HCT116 (cell line): ENCODE measurements at regions not wholly inside any gene's neighbourhood (a gene's known extent, or its start where the extent isn't known, plus 50 kb on each side); places are given as distances from the start of the nearest gene placed in this dataset.
"Not testable (repeated sequence)": the region's sequence is repeated elsewhere in the genome, so short reads cannot be mapped to it uniquely, and the experiment has no call there.

Experiments used
- ATAC-seq: fragments of 200-7000 bp; cut with Tn5 transposase; 2 replicates; pipeline ENCODE4 v1.9.1; 2020; ENCODE audit warnings: mild to moderate bottlenecking, moderate library complexity
- BruUV-seq: library from RNA; stranded (reverse); fragments of 400-500 nt; replicated peaks from 2 replicates; lab custom pipeline; 2021; lab: Mats Ljungman, UMichigan
- CTCF ChIA-PET: fragments of 300-600 bp; sonication (Branson Sonifier 250); formaldehyde crosslinking; loops from one replicate; lab custom pipeline; 2021; ENCODE audit warnings: antibody characterized with exemption; lab: Charles Lee
- POLR2A ChIA-PET: fragments of 300-600, 350-600 bp; sonication (Branson Sonifier 250); formaldehyde crosslinking; loops from one replicate; lab custom pipeline; 2021; ENCODE audit warnings: antibody characterized with exemption; lab: Charles Lee
- RAD21 ChIA-PET, 2 experiments: fragments of 300-600 bp; sonication (Branson Sonifier 250); formaldehyde crosslinking; loops; one replicate each; lab custom pipeline; 2023; ENCODE audit warnings: low total read pairs in 2 of 2; ENCODE audit not compliant: uncharacterized antibody in 2 of 2, unreplicated experiment in 2 of 2, low non-redundant PET in 1 of 2; lab: Charles Lee
- DNase-seq: peaks from one replicate; pipeline ENCODE4 v3.0.0-alpha.2; 2010; ENCODE audit warnings: low read depth, low spot score
- H2AFZ ChIP-seq: fragments of 200-600 bp; shearing (Covaris generic), sonication (generic); 2 replicates; pipeline ENCODE4 v1.6.1; 2017; ENCODE audit warnings: low read depth, mixed run types, mixed read lengths, antibody characterized with exemption, low read length; ENCODE audit not compliant: poor library complexity, severe bottlenecking
- H3K27ac ChIP-seq: 2 replicates; pipeline ENCODE4 v1.5.1; 2012; ENCODE audit warnings: low read depth, low read length
- H3K27me3 ChIP-seq: fragments of 200-600 bp; sonication (generic); 2 replicates; pipeline ENCODE4 v1.6.1; 2016; ENCODE audit warnings: mixed run types, low read length, mixed read lengths; ENCODE audit not compliant: insufficient read depth
- H3K36me3 ChIP-seq, 2 experiments: fragments of 200-500 bp in 1 of 2; fragments of 200-600 bp in 1 of 2; sonication (Bioruptor generic) in 1 of 2; sonication (generic) in 1 of 2; 2 replicates each; pipeline versions ENCODE4 v1.5.1 to v1.6.1; 2014 to 2016; ENCODE audit warnings: low read length in 2 of 2, inconsistent platforms in 1 of 2, mixed read lengths in 1 of 2, mixed run types in 1 of 2; ENCODE audit not compliant: insufficient read depth in 2 of 2, control insufficient read depth in 1 of 2
- H3K4me1 ChIP-seq, 2 experiments: fragments of 200-600 bp in 1 of 2; sonication (generic) in 1 of 2; 2 replicates each; pipeline versions ENCODE4 v1.5.1 to v1.6.1; 2012 to 2017; ENCODE audit warnings: low read length in 2 of 2, inconsistent platforms in 1 of 2, mild to moderate bottlenecking in 1 of 2, mixed read lengths in 1 of 2, mixed run types in 1 of 2, moderate library complexity in 1 of 2; ENCODE audit not compliant: insufficient read depth in 2 of 2, control insufficient read depth in 1 of 2
- H3K4me2 ChIP-seq: fragments of 200-600 bp; sonication (generic); 2 replicates; pipeline ENCODE4 v1.6.1; 2017; ENCODE audit warnings: mixed run types, low read length, mixed read lengths
- H3K4me3 ChIP-seq, 2 experiments: fragments of 200-600 bp in 1 of 2; sonication (generic) in 1 of 2; replicated peaks in 1 of 2; 2 replicates each; pipeline ENCODE4 v1.5.1; 2011 to 2016; ENCODE audit warnings: low read length in 2 of 2, control low read depth in 1 of 2, low read depth in 1 of 2, mild to moderate bottlenecking in 1 of 2, mixed read lengths in 1 of 2, mixed run types in 1 of 2
- H3K79me2 ChIP-seq: fragments of 200-600 bp; sonication (generic); 2 replicates; pipeline ENCODE4 v1.6.1; 2017; ENCODE audit warnings: mild to moderate bottlenecking, mixed run types, low read length, moderate library complexity, mixed read lengths; ENCODE audit not compliant: insufficient read depth
- H3K9ac ChIP-seq: fragments of 200-600 bp; sonication (generic); 2 replicates; pipeline ENCODE4 v1.6.1; 2016; ENCODE audit warnings: low read length, mixed read lengths
- H3K9me2 ChIP-seq: fragments of 200-600 bp; sonication (generic), shearing (Covaris generic); 2 replicates; pipeline ENCODE4 v1.6.1; 2017; ENCODE audit warnings: mixed run types, mild to moderate bottlenecking, moderate library complexity; ENCODE audit not compliant: insufficient read depth
- H3K9me3 ChIP-seq, 2 experiments: fragments of 200-500 bp in 1 of 2; fragments of 200-600 bp in 1 of 2; sonication (Bioruptor generic) in 1 of 2; sonication (generic) in 1 of 2; 2 replicates each; pipeline ENCODE4 v1.6.1; 2014 to 2017; ENCODE audit warnings: low read length in 2 of 2, mixed read lengths in 2 of 2, inconsistent platforms in 1 of 2, low read depth in 1 of 2, mild to moderate bottlenecking in 1 of 2, mixed run types in 1 of 2, moderate library complexity in 1 of 2; ENCODE audit not compliant: control insufficient read depth in 1 of 2, insufficient read depth in 1 of 2
- H4K20me1 ChIP-seq: fragments of 200-600 bp; sonication (generic), shearing (Covaris generic); 2 replicates; pipeline ENCODE4 v1.6.1; 2017; ENCODE audit warnings: mixed run types, mild to moderate bottlenecking, moderate library complexity; ENCODE audit not compliant: insufficient read depth
- CBX3 ChIP-seq: IDR thresholded peaks from 2 replicates; pipeline ENCODE4 v1.6.1; 2012; ENCODE audit warnings: low read depth
- CEBPB ChIP-seq: IDR thresholded peaks from 2 replicates; pipeline ENCODE4 v1.6.1; 2012; ENCODE audit warnings: low read depth
- EGR1 ChIP-seq: IDR thresholded peaks from 2 replicates; pipeline ENCODE4 v1.6.1; 2012; ENCODE audit warnings: low read depth
- ELF1 ChIP-seq: IDR thresholded peaks from 2 replicates; pipeline ENCODE4 v1.6.1; 2012; ENCODE audit warnings: low read depth, borderline replicate concordance
- EZH2 ChIP-seq: fragments of 200-600 bp; sonication (generic); IDR thresholded peaks from 2 replicates; pipeline ENCODE4 v1.6.1; 2017; ENCODE audit warnings: antibody characterized with exemption, mixed run types
- EZH2phosphoT487 ChIP-seq: fragments of 200-600 bp; IDR thresholded peaks from 2 replicates; pipeline ENCODE4 v1.6.1; 2018; ENCODE audit warnings: antibody characterized with exemption, borderline replicate concordance
- FOSL1 ChIP-seq: IDR thresholded peaks from 2 replicates; pipeline ENCODE4 v1.6.1; 2012; ENCODE audit warnings: low read depth
- JUND ChIP-seq: IDR thresholded peaks from 2 replicates; pipeline ENCODE4 v1.6.1; 2012
- POLR2AphosphoS5 ChIP-seq: IDR thresholded peaks from 2 replicates; pipeline ENCODE4 v1.6.1; 2011; ENCODE audit warnings: mild to moderate bottlenecking, low read depth, low read length, moderate library complexity
- SIN3A ChIP-seq: IDR thresholded peaks from 2 replicates; pipeline ENCODE4 v1.6.1; 2012; ENCODE audit warnings: low read depth
- SP1 ChIP-seq: IDR thresholded peaks from 2 replicates; pipeline ENCODE4 v1.6.1; 2012; ENCODE audit warnings: low read depth
- TCF7L2 ChIP-seq: IDR thresholded peaks from 2 replicates; pipeline ENCODE4 v1.7.0; 2011; ENCODE audit warnings: borderline replicate concordance, inconsistent platforms; ENCODE audit not compliant: insufficient read depth, insufficient read length; ENCODE audit errors: extremely low read depth
- ZFX ChIP-seq: fragments of 450-650 bp; IDR thresholded peaks from 2 replicates; pipeline ENCODE4 v1.6.1; 2017
- intact Hi-C: fragments of 100-400 bp; cut with micrococcal nuclease; formaldehyde crosslinking; loops from 2 replicates; pipeline ENCODE4 v1.10.0; 2022
- TF ChIP-seq, protein P1 (sequence below): IDR thresholded peaks from 2 replicates; pipeline ENCODE4 v1.6.1; 2012; ENCODE audit warnings: low read depth
- TF ChIP-seq, protein P2 (sequence below): IDR thresholded peaks from 2 replicates; pipeline ENCODE4 v1.6.1; 2012
- TF ChIP-seq, protein P3 (sequence below), 3 experiments: fragments of 200-600 bp in 1 of 3; sonication (generic) in 1 of 3; IDR thresholded peaks in 2 of 3; conservative IDR thresholded peaks in 1 of 3; 2 replicates each; pipeline ENCODE4 v1.5.1; 2012 to 2017; ENCODE audit warnings: low read depth in 2 of 3, low read length in 2 of 3, antibody characterized with exemption in 1 of 3, borderline replicate concordance in 1 of 3, control low read depth in 1 of 3, mild to moderate bottlenecking in 1 of 3, mixed read lengths in 1 of 3, mixed run types in 1 of 3, moderate library complexity in 1 of 3; ENCODE audit not compliant: insufficient read depth in 1 of 3
- TF ChIP-seq, protein P4 (sequence below): IDR thresholded peaks from 2 replicates; pipeline ENCODE4 v1.6.1; 2012

DNA sequence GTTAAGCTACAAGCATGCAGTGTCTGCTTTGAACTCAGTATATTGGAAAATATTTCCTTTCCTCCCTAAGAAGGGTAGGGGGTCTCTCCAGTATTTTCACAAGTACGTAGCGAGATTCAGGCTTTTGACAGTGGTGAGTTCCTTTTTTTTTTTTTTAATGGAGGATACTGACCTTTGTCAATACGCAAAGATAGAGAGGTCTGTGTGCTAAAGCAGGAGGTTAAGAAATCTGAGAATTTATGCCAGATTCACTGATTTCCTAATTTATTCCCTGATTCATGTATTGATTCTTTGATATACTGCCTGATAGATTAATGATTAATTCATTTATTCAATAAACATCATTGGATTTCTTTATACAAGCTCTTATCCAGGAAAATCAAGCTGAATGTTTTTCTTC lies 106.7 kb upstream of the CADM1 start:
- intact Hi-C loops, result no loop called here
- DNase-seq, result no peak
- no peak overlapping the region for H3K4me2 ChIP-seq
- H3K9ac ChIP-seq, result no peak overlapping the region
- H3K9me3 ChIP-seq, result peaks cover 0 to 7% of the 10 kb centered on the region in 2 experiments; a peak in 2 of 4 replicates
- TF ChIP-seq TCF7L2 (no peak), FOSL1 (no peak), EZH2 (no peak), JUND (no peak), CBX3 (no peak), SIN3A (no peak), POLR2AphosphoS5 (no peak), ZFX (no peak), CEBPB (no peak), EZH2phosphoT487 (no peak), SP1 (no peak), ELF1 (no peak), EGR1 (no peak)
- TF ChIP-seq, protein P1, sequence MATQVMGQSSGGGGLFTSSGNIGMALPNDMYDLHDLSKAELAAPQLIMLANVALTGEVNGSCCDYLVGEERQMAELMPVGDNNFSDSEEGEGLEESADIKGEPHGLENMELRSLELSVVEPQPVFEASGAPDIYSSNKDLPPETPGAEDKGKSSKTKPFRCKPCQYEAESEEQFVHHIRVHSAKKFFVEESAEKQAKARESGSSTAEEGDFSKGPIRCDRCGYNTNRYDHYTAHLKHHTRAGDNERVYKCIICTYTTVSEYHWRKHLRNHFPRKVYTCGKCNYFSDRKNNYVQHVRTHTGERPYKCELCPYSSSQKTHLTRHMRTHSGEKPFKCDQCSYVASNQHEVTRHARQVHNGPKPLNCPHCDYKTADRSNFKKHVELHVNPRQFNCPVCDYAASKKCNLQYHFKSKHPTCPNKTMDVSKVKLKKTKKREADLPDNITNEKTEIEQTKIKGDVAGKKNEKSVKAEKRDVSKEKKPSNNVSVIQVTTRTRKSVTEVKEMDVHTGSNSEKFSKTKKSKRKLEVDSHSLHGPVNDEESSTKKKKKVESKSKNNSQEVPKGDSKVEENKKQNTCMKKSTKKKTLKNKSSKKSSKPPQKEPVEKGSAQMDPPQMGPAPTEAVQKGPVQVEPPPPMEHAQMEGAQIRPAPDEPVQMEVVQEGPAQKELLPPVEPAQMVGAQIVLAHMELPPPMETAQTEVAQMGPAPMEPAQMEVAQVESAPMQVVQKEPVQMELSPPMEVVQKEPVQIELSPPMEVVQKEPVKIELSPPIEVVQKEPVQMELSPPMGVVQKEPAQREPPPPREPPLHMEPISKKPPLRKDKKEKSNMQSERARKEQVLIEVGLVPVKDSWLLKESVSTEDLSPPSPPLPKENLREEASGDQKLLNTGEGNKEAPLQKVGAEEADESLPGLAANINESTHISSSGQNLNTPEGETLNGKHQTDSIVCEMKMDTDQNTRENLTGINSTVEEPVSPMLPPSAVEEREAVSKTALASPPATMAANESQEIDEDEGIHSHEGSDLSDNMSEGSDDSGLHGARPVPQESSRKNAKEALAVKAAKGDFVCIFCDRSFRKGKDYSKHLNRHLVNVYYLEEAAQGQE, result no peak
- TF ChIP-seq, protein P2, sequence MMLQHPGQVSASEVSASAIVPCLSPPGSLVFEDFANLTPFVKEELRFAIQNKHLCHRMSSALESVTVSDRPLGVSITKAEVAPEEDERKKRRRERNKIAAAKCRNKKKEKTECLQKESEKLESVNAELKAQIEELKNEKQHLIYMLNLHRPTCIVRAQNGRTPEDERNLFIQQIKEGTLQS, result no peak
- TF ChIP-seq, protein P3, sequence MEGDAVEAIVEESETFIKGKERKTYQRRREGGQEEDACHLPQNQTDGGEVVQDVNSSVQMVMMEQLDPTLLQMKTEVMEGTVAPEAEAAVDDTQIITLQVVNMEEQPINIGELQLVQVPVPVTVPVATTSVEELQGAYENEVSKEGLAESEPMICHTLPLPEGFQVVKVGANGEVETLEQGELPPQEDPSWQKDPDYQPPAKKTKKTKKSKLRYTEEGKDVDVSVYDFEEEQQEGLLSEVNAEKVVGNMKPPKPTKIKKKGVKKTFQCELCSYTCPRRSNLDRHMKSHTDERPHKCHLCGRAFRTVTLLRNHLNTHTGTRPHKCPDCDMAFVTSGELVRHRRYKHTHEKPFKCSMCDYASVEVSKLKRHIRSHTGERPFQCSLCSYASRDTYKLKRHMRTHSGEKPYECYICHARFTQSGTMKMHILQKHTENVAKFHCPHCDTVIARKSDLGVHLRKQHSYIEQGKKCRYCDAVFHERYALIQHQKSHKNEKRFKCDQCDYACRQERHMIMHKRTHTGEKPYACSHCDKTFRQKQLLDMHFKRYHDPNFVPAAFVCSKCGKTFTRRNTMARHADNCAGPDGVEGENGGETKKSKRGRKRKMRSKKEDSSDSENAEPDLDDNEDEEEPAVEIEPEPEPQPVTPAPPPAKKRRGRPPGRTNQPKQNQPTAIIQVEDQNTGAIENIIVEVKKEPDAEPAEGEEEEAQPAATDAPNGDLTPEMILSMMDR (IDR thresholded peaks at IDR 0.05 in 2 of 3, conservative IDR thresholded peaks at IDR 0.05 in 1 of 3; ENCODE audit: borderline replicate concordance in 1 of 3, insufficient read depth in 1 of 3, low read depth in 2 of 3, low read length in 2 of 3), result no peak
- TF ChIP-seq, protein P4, sequence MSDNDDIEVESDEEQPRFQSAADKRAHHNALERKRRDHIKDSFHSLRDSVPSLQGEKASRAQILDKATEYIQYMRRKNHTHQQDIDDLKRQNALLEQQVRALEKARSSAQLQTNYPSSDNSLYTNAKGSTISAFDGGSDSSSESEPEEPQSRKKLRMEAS, result no peak
- no peak overlapping the region for H3K4me3 ChIP-seq
- H3K36me3 ChIP-seq, result no peaks in the 10 kb centered on the region
- H3K9me2 ChIP-seq, result no peaks in the 10 kb centered on the region
- RAD21 ChIA-PET, result no interaction called here
- BruUV-seq, result no TSS peak
- no peak overlapping the region for H2AFZ ChIP-seq
- CTCF ChIA-PET, result no interaction called here
- ATAC-seq, result no peak
- POLR2A ChIA-PET, result no interaction called here
- no peak overlapping the region for H3K27ac ChIP-seq
- H3K27me3 ChIP-seq, result no peaks in the 10 kb centered on the region
- H3K79me2 ChIP-seq, result no peaks in the 10 kb centered on the region
- no peaks in the 10 kb centered on the region for H3K4me1 ChIP-seq
- H4K20me1 ChIP-seq, result no peaks in the 10 kb centered on the region

DNA sequence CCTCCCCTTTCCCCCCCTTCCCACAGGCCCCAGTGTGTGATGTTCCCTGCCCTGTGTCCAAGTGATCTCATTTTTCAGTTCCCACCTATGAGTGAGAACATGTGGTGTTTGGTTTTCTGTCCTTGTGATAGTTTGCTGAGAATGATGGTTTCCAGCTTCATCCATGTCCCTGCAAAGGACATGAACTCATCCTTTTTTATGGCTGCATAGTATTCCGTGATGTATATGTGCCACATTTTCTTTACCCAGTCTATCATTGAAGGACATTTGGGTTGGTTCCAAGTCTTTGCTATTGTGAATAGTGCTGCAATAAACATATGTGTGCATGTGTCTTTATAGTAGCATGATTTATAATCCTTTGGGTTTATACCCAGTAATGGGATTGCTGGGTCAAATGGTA lies 106.0 kb upstream of the CADM1 start:
- H2AFZ ChIP-seq, H3K4me1 ChIP-seq, H3K36me3 ChIP-seq, ATAC-seq, H3K9me3 ChIP-seq, H3K9ac ChIP-seq, RAD21 ChIA-PET, CTCF ChIA-PET, H3K79me2 ChIP-seq, intact Hi-C loops, H3K4me3 ChIP-seq, H3K27ac ChIP-seq, BruUV-seq, DNase-seq, H3K4me2 ChIP-seq, H4K20me1 ChIP-seq, POLR2A ChIA-PET, H3K27me3 ChIP-seq, H3K9me2 ChIP-seq: not testable (repeated sequence)
